ENCODE measurements at regions not wholly inside any gene's neighbourhood (a gene's known extent, or its start where the extent isn't known, plus 50 kb on each side); places are given as distances from the start of the nearest gene placed in this dataset.

- no peak for TF ChIP-seq CTCF (conservative IDR thresholded peaks at IDR 0.05 in 1 of 2, IDR thresholded peaks at IDR 0.05 in 1 of 2; ENCODE audit: extremely low read depth in 1 of 2, insufficient read depth in 1 of 2, low read depth in 1 of 2, low read length in 2 of 2)
- TF ChIP-seq EZH2 (IDR thresholded peaks at IDR 0.05; ENCODE audit: borderline replicate concordance, low read length), result no peak
Measured at GRCh38 chr7:120164-120991, 72.0 kb upstream of the FAM20C start.

Measured in mammary epithelial cell (primary cell).